CD14-positive monocyte (primary cell): ENCODE measurements at regions not wholly inside any gene's neighbourhood (a gene's known extent, or its start where the extent isn't known, plus 50 kb on each side); places are given as distances from the start of the nearest gene placed in this dataset.

ENCODE experiments used
- DNase-seq, 3 donors: peaks; one replicate each; pipeline ENCODE4 v3.0.0-alpha.2; 2011 to 2022
- H2AFZ ChIP-seq: 2 replicates; pipeline ENCODE4 v1.6.0; 2012; ENCODE audit warnings: mild to moderate bottlenecking, low read depth, low read length, inconsistent platforms; ENCODE audit not compliant: insufficient read depth, poor library complexity, severe bottlenecking
- H3K27ac ChIP-seq, 2 donors: 1 replicate in 1 of 2; 2 replicates in 1 of 2; pipeline ENCODE4 v1.5.1; 2012 to 2013; ENCODE audit warnings: low read length in 2 of 2, control low read depth in 1 of 2, inconsistent platforms in 1 of 2, low read depth in 1 of 2, mild to moderate bottlenecking in 1 of 2
- H3K27me3 ChIP-seq, 2 donors: one replicate each; pipeline versions ENCODE4 v1.6.0 to v1.6.1; 2011 to 2013; ENCODE audit warnings: low read length in 2 of 2; ENCODE audit not compliant: control insufficient read depth in 2 of 2, insufficient read depth in 2 of 2
- H3K36me3 ChIP-seq, 2 donors: replicated peaks in 1 of 2; 1 replicate in 1 of 2; 2 replicates in 1 of 2; pipeline versions ENCODE4 v1.5.1 to v1.6.1; 2012 to 2013; ENCODE audit warnings: low read length in 2 of 2, control low read depth in 1 of 2, inconsistent platforms in 1 of 2, mild to moderate bottlenecking in 1 of 2; ENCODE audit not compliant: insufficient read depth in 2 of 2, control insufficient read depth in 1 of 2
- H3K4me1 ChIP-seq, 2 donors: 1 replicate in 1 of 2; 2 replicates in 1 of 2; pipeline versions ENCODE4 v1.5.1 to v1.6.1; 2012 to 2013; ENCODE audit warnings: low read length in 2 of 2, control low read depth in 1 of 2, inconsistent platforms in 1 of 2, mild to moderate bottlenecking in 1 of 2, moderate library complexity in 1 of 2; ENCODE audit not compliant: insufficient read depth in 2 of 2, control insufficient read depth in 1 of 2
- H3K4me2 ChIP-seq: replicated peaks from 2 replicates; pipeline ENCODE3; 2012; ENCODE audit warnings: low read length, moderate library complexity, mild to moderate bottlenecking; ENCODE audit not compliant: poor library complexity, severe bottlenecking; ENCODE audit errors: extremely low read depth
- H3K4me3 ChIP-seq, 3 experiments: fragments of 200-600 bp in 1 of 3; sonication (generic) in 1 of 3; replicated peaks in 1 of 3; 1 replicate in 2 of 3; 2 replicates in 1 of 3; pipeline ENCODE4 v1.5.1; 2011 to 2013; ENCODE audit warnings: low read length in 3 of 3, mild to moderate bottlenecking in 3 of 3, control low read depth in 2 of 3, low read depth in 2 of 3, inconsistent platforms in 1 of 3, moderate library complexity in 1 of 3
- H3K79me2 ChIP-seq: 2 replicates; pipeline ENCODE4 v1.6.0; 2012; ENCODE audit warnings: mild to moderate bottlenecking, control low read depth, inconsistent platforms, low read length, moderate library complexity; ENCODE audit not compliant: insufficient read depth
- H3K9ac ChIP-seq: 2 replicates; pipeline ENCODE4 v1.6.0; 2017; ENCODE audit warnings: low read length, mild to moderate bottlenecking; ENCODE audit not compliant: insufficient read depth, poor library complexity, severe bottlenecking
- H3K9me3 ChIP-seq, 2 donors: replicated peaks in 1 of 2; 1 replicate in 1 of 2; 2 replicates in 1 of 2; pipeline versions ENCODE4 v1.5.1 to v1.6.1; 2012 to 2013; ENCODE audit warnings: low read length in 2 of 2, control low read depth in 1 of 2; ENCODE audit not compliant: control insufficient read depth in 1 of 2, insufficient read depth in 1 of 2
- H4K20me1 ChIP-seq: 2 replicates; pipeline ENCODE4 v1.6.0; 2012; ENCODE audit warnings: mild to moderate bottlenecking, low read length, control low read depth, moderate library complexity; ENCODE audit not compliant: insufficient read depth
- H3K27ac Mint-ChIP-seq, 7 donors: one replicate each; pipeline ENCODE4 v1.8.0; 2020; ENCODE audit warnings: mild to moderate bottlenecking in 7 of 7, mixed read lengths in 7 of 7, moderate library complexity in 6 of 7, inconsistent platforms in 2 of 7
- H3K27me3 Mint-ChIP-seq, 3 donors: one replicate each; pipeline ENCODE4 v1.8.0; 2021 to 2022; ENCODE audit warnings: low read depth in 3 of 3, mild to moderate bottlenecking in 3 of 3, mixed read lengths in 3 of 3, moderate library complexity in 3 of 3, inconsistent platforms in 1 of 3
- H3K36me3 Mint-ChIP-seq, 2 donors: one replicate each; pipeline ENCODE4 v1.8.0; 2020; ENCODE audit warnings: mixed read lengths in 2 of 2, inconsistent platforms in 1 of 2, mild to moderate bottlenecking in 1 of 2
- H3K4me1 Mint-ChIP-seq: one replicate; pipeline ENCODE4 v1.8.0; 2020; ENCODE audit warnings: mild to moderate bottlenecking, mixed read lengths
- H3K4me3 Mint-ChIP-seq, 2 donors: one replicate each; pipeline ENCODE4 v1.8.0; 2020; ENCODE audit warnings: mild to moderate bottlenecking in 2 of 2, mixed read lengths in 2 of 2, moderate library complexity in 1 of 2
- H3K9me3 Mint-ChIP-seq, 7 donors: one replicate each; pipeline ENCODE4 v1.8.0; 2020 to 2022; ENCODE audit warnings: mixed read lengths in 7 of 7, mild to moderate bottlenecking in 6 of 7, moderate library complexity in 6 of 7, inconsistent platforms in 2 of 7
- CTCF ChIP-seq: fragments of 200-600 bp; IDR thresholded peaks from one replicate; pipeline ENCODE4 v1.8.0; 2022; ENCODE audit warnings: antibody characterized with exemption, mild to moderate bottlenecking
- WGBS: methylation state at CpG from one replicate; pipeline ENCODE4 v1.1.5; 2013; ENCODE audit warnings: missing lambda C conversion rate; ENCODE audit not compliant: insufficient coverage; 5-methylcytosine and 5-hydroxymethylcytosine counted together
- intact Hi-C, 2 donors: fragments of 100-400 bp; cut with micrococcal nuclease; formaldehyde crosslinking; loops; one replicate each; pipeline versions ENCODE4 v1.15.0 to v1.15.1; 2023

GRCh38 chr2:180660881-180661685 lies 319.3 kb upstream of the UBE2E3 start:
- intact Hi-C loops: no loop called here
- no peak overlapping the region for H2AFZ ChIP-seq
- no peaks in the 10 kb centered on the region for H3K27me3 ChIP-seq
- no peaks in the 10 kb centered on the region for H3K79me2 ChIP-seq
- no peaks in the 10 kb centered on the region for H3K36me3 Mint-ChIP-seq
- H4K20me1 ChIP-seq: no peaks in the 10 kb centered on the region
- TF ChIP-seq CTCF: no peak
- H3K4me3 ChIP-seq: no peak overlapping the region
- WGBS: no CpG with 5 or more reads among the region's 5 CpGs
- H3K36me3 ChIP-seq: no peaks in the 10 kb centered on the region
- H3K27ac ChIP-seq: no peak overlapping the region
- no peaks in the 10 kb centered on the region for H3K9me3 ChIP-seq
- H3K4me1 ChIP-seq: no peaks in the 10 kb centered on the region
- H3K27ac Mint-ChIP-seq: no peak overlapping the region
- no peak overlapping the region for H3K4me2 ChIP-seq
- DNase-seq: no peak
- peaks cover 0 to 2% (median 0%) of the 10 kb centered on the region in 3 donors for H3K27me3 Mint-ChIP-seq
- no peaks in the 10 kb centered on the region for H3K4me1 Mint-ChIP-seq
- H3K9ac ChIP-seq: no peak overlapping the region
- no peak overlapping the region for H3K4me3 Mint-ChIP-seq
- H3K9me3 Mint-ChIP-seq: peaks cover 0 to under 1% (median 0%) of the 10 kb centered on the region in 7 donors

GRCh38 chr2:180660207-180660606 lies 320.2 kb upstream of the UBE2E3 start:
- Histone ChIP-seq H4K20me1 (no peaks in the 10 kb centered on the region), H3K36me3 (no peaks in the 10 kb centered on the region), H3K79me2 (no peaks in the 10 kb centered on the region), H3K27me3 (no peaks in the 10 kb centered on the region), H3K4me2 (no peak overlapping the region), H3K9me3 (no peaks in the 10 kb centered on the region), H2AFZ (no peak overlapping the region), H3K4me3 (no peak overlapping the region), H3K27ac (no peak overlapping the region), H3K9ac (no peak overlapping the region), H3K4me1 (no peaks in the 10 kb centered on the region)
- intact Hi-C loops: no loop called here
- TF ChIP-seq CTCF: no peak
- no peak overlapping the region for H3K27ac Mint-ChIP-seq
- no peak overlapping the region for H3K4me3 Mint-ChIP-seq
- DNase-seq: no peak
- H3K27me3 Mint-ChIP-seq: peaks cover 0 to 2% (median 0%) of the 10 kb centered on the region in 3 donors
- 84% methylated on average over 7 of the region's 8 CpGs for WGBS
- no peaks in the 10 kb centered on the region for H3K36me3 Mint-ChIP-seq
- H3K9me3 Mint-ChIP-seq: no peaks in the 10 kb centered on the region
- H3K4me1 Mint-ChIP-seq: no peaks in the 10 kb centered on the region
